Gastroesophageal sphincter (tissue), 4 donors: ENCODE measurements at regions not wholly inside any gene's neighbourhood (a gene's known extent, or its start where the extent isn't known, plus 50 kb on each side); places are given as distances from the start of the nearest gene placed in this dataset.

Experiments used
- ATAC-seq: fragments of 150-250 bp; one replicate; pipeline ENCODE4 v1.9.1; 2016; ENCODE audit warnings: mild to moderate bottlenecking, moderate library complexity
- H3K27ac ChIP-seq, 4 donors: fragments of 200-600 bp; sonication (generic) in 3 of 4; 1 replicate in 3 of 4; 2 replicates in 1 of 4; pipeline ENCODE4 v1.5.1; 2016 to 2019
- H3K27me3 ChIP-seq: fragments of 200-600 bp; sonication (generic); one replicate; pipeline ENCODE4 v1.5.1; 2019
- H3K36me3 ChIP-seq, 2 donors: fragments of 200-600 bp; sonication (generic); one replicate each; pipeline ENCODE4 v1.5.1; 2019; ENCODE audit warnings: control low read depth in 1 of 2
- H3K4me1 ChIP-seq, 3 donors: fragments of 200-600 bp; sonication (generic); 1 replicate in 2 of 3; 2 replicates in 1 of 3; pipeline ENCODE4 v1.5.1; 2016 to 2019; ENCODE audit warnings: control low read depth in 2 of 3
- H3K4me3 ChIP-seq, 2 donors: fragments of 200-600 bp; sonication (generic); one replicate each; pipeline ENCODE4 v1.5.1; 2019; ENCODE audit warnings: mild to moderate bottlenecking in 1 of 2, moderate library complexity in 1 of 2
- H3K9me3 ChIP-seq, 3 donors: fragments of 200-600 bp; sonication (generic); one replicate each; pipeline ENCODE4 v1.5.1; 2017 to 2019; ENCODE audit warnings: control low read depth in 2 of 3
- EP300 ChIP-seq: sonication (generic); formaldehyde crosslinking; IDR thresholded peaks from one replicate; pipeline ENCODE4 v1.6.1; 2017; ENCODE audit warnings: antibody characterized with exemption, mild to moderate bottlenecking
- POLR2A ChIP-seq, 2 donors: fragments of 450-650 bp; IDR thresholded peaks; one replicate each; pipeline ENCODE4 v1.6.1; 2017; ENCODE audit warnings: antibody characterized with exemption in 2 of 2, mild to moderate bottlenecking in 2 of 2, moderate library complexity in 1 of 2
- POLR2AphosphoS5 ChIP-seq: sonication (generic); formaldehyde crosslinking; IDR thresholded peaks from one replicate; pipeline ENCODE4 v1.6.1; 2017; ENCODE audit warnings: antibody characterized with exemption
- WGBS, 2 donors: methylation state at CpG; one replicate each; pipeline ENCODE4 v1.1.5; 2018; ENCODE audit warnings: low coverage in 1 of 2; 5-methylcytosine and 5-hydroxymethylcytosine counted together
- TF ChIP-seq, protein P1 (sequence below), 4 experiments: fragments of 200-600 bp in 2 of 4; fragments of 450-650 bp in 2 of 4; sonication (generic) in 1 of 4; IDR thresholded peaks; one replicate each; pipeline ENCODE4 v1.5.1; 2017 to 2019; ENCODE audit warnings: antibody characterized with exemption in 4 of 4, mild to moderate bottlenecking in 2 of 4, moderate library complexity in 2 of 4

DNA sequence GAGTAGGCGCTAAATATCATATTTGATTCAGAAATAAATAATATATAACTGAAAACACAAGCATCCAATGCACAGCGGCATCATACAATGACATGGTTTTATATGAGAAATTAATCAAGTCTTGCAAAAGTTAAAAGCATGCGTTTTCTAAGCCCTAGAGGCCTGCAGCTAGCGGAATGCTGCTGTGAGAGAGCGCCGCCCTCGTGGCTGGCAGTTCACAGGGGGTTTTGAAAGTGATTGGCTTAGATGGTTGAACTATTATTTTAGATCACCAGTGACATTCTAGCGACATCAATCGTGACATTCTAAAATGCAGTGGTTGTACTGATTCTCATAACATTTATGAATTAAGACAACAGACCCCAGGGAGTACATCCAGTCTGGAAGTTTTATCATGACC lies 235.2 kb upstream of the MGMT start:
- H3K27ac ChIP-seq, result no peak overlapping the region
- TF ChIP-seq EP300 (no peak), POLR2A (IDR thresholded peaks at IDR 0.05) (no peak), POLR2AphosphoS5 (no peak)
- TF ChIP-seq, protein P1, sequence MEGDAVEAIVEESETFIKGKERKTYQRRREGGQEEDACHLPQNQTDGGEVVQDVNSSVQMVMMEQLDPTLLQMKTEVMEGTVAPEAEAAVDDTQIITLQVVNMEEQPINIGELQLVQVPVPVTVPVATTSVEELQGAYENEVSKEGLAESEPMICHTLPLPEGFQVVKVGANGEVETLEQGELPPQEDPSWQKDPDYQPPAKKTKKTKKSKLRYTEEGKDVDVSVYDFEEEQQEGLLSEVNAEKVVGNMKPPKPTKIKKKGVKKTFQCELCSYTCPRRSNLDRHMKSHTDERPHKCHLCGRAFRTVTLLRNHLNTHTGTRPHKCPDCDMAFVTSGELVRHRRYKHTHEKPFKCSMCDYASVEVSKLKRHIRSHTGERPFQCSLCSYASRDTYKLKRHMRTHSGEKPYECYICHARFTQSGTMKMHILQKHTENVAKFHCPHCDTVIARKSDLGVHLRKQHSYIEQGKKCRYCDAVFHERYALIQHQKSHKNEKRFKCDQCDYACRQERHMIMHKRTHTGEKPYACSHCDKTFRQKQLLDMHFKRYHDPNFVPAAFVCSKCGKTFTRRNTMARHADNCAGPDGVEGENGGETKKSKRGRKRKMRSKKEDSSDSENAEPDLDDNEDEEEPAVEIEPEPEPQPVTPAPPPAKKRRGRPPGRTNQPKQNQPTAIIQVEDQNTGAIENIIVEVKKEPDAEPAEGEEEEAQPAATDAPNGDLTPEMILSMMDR (IDR thresholded peaks at IDR 0.05), result no peak
- WGBS, 2 donors, result 91 to 97% methylated on average over 9 of the region's 9 CpGs
- H3K36me3 ChIP-seq, result no peaks in the 10 kb centered on the region
- ATAC-seq, result no peak
- H3K9me3 ChIP-seq, result no peaks in the 10 kb centered on the region
- no peaks in the 10 kb centered on the region for H3K27me3 ChIP-seq
- H3K4me3 ChIP-seq, result no peak overlapping the region
- no peaks in the 10 kb centered on the region for H3K4me1 ChIP-seq

DNA sequence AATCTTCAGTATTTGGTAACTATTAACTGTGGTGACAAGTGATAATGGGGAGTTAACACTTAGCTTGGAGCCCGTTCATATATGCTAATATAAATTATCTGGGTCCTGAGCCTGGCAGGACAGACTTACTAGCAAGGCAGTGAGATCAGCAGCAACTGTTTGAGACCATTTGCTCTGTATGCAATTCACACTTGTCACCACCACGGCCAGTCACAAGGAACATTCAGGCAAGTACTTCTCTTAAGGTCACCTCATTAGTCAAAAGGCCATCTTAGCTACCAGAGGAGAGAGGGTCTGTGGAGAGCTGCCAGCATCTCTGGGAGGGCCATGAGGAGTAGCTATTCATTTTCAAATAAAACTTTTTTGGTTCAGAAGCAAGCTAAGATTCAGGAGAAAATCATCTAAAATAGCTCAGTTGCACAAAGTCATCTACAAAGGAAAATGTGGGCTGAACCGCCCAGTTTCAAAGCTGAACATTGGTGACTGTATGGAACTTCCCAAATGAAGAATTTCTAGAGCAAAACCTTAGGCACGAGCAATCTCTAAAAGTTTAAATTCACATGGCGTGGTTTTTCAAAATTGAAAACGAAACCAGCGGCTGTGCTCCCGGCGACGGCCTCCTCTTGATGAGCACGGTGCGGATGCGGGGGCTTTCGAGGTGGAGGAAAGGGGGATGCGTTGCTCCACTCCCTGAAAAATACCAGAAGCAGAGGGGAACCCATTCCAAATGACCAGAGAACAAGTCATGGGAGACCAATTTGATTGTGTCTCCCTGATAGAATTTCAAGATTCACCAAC lies 233.5 kb upstream of the MGMT start:
- no peak for ATAC-seq
- Histone ChIP-seq H3K27ac (no peak overlapping the region), H3K36me3 (no peaks in the 10 kb centered on the region), H3K27me3 (peaks cover 4% of the 10 kb centered on the region), H3K4me3 (no peak overlapping the region), H3K9me3 (no peaks in the 10 kb centered on the region), H3K4me1 (no peaks in the 10 kb centered on the region)
- TF ChIP-seq, protein P1 (IDR thresholded peaks at IDR 0.05), result no peak
- TF ChIP-seq POLR2AphosphoS5 (no peak), EP300 (no peak), POLR2A (IDR thresholded peaks at IDR 0.05) (no peak)
- WGBS, 2 donors, result 77 to 85% methylated on average over 14 to 15 of the region's 15 CpGs

DNA sequence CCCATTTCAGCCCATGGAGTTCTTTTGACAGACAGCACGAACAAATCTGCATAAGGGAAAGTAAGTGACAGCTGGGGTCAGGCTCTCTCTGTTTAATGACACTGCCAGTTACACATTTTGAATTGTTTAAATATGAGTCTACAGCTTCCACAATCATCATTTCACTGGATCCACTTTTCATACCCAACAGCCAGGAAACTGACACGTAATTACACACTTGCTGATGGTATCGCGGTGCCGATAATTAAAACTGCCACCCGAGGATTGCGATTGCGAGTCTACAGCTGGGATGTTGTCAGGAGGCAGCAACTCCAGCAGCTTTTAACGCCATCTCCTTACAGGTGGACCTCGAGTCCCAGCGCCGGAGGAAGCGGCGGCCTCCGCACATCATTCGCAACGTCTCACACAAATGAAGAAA lies 230.8 kb upstream of the MGMT start:
- no peak for TF ChIP-seq EP300
- H3K27ac ChIP-seq, result no peak overlapping the region
- peaks cover 4% of the 10 kb centered on the region for H3K27me3 ChIP-seq
- H3K9me3 ChIP-seq, result no peaks in the 10 kb centered on the region
- H3K4me3 ChIP-seq, result no peak overlapping the region
- H3K36me3 ChIP-seq, result no peaks in the 10 kb centered on the region
- WGBS, 2 donors, result 44 to 72% methylated on average over 7 to 17 of the region's 17 CpGs
- no peak for ATAC-seq
- H3K4me1 ChIP-seq, result no peaks in the 10 kb centered on the region

DNA sequence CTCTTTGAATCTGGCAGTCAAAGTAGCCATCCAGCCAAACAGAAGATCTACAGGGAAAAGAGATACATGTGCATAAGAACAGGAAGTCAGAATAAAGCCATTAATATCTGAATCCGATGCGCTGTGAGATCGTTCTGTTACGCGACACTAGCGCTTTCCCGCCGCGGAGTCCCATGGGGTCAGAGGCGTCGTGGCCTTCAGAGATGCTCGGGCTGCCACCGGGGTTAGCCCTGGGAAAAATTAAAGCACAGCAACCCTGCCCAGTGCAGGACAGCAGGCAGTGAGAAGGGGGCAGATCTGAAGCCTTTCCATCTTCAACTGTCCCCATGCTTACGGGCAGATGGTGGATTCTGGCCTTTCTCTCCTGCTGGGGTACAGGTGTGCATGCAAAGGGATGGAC lies 225.6 kb upstream of the MGMT start:
- Histone ChIP-seq H3K4me1 (no peaks in the 10 kb centered on the region), H3K27me3 (peaks cover 4% of the 10 kb centered on the region), H3K4me3 (no peak overlapping the region), H3K9me3 (no peaks in the 10 kb centered on the region), H3K27ac (no peak overlapping the region), H3K36me3 (no peaks in the 10 kb centered on the region)
- no peak for ATAC-seq
- TF ChIP-seq POLR2AphosphoS5, result no peak
- TF ChIP-seq POLR2A (IDR thresholded peaks at IDR 0.05), result no peak
- TF ChIP-seq, protein P1 (IDR thresholded peaks at IDR 0.05), result no peak
- TF ChIP-seq EP300, result no peak
- 89% methylated on average over 10 of the region's 14 CpGs; no CpG with 5 or more reads in 1 of the 2 donors for WGBS, 2 donors

DNA sequence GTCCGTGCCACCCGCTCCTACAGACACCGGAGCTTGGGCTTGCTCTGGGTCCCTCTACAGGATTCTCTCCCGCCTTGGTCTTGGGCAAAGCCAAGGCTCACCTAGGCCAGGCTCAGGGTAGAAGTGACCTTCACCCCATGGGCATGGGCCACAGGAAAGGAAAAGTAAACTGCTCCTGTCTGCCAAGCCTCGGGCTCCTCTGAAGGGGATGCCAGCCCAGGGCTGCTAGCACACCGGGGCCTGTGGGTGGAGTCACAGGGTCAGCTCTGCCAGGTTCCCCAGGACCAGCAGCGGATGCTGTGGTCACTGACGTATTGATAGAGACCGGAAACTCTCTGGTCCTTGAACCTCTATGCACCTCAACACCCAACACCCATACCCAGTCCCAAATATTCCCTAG lies 222.7 kb upstream of the MGMT start:
- Histone ChIP-seq H3K9me3 (no peaks in the 10 kb centered on the region), H3K4me3 (no peak overlapping the region), H3K27ac (no peak overlapping the region), H3K36me3 (no peaks in the 10 kb centered on the region), H3K4me1 (no peaks in the 10 kb centered on the region), H3K27me3 (no peaks in the 10 kb centered on the region)
- WGBS, 2 donors, result no CpG with 5 or more reads among the region's 9 CpGs
- no peak for ATAC-seq
- TF ChIP-seq, protein P1 (IDR thresholded peaks at IDR 0.05), result no peak
- TF ChIP-seq EP300 (no peak), POLR2A (IDR thresholded peaks at IDR 0.05) (no peak), POLR2AphosphoS5 (no peak)
